ENCODE measurements at regions not wholly inside any gene's neighbourhood (a gene's known extent, or its start where the extent isn't known, plus 50 kb on each side); places are given as distances from the start of the nearest gene placed in this dataset.
A peak's percentile ranks its signal among the peaks of the same experiment; 100 is the strongest.

DNA sequence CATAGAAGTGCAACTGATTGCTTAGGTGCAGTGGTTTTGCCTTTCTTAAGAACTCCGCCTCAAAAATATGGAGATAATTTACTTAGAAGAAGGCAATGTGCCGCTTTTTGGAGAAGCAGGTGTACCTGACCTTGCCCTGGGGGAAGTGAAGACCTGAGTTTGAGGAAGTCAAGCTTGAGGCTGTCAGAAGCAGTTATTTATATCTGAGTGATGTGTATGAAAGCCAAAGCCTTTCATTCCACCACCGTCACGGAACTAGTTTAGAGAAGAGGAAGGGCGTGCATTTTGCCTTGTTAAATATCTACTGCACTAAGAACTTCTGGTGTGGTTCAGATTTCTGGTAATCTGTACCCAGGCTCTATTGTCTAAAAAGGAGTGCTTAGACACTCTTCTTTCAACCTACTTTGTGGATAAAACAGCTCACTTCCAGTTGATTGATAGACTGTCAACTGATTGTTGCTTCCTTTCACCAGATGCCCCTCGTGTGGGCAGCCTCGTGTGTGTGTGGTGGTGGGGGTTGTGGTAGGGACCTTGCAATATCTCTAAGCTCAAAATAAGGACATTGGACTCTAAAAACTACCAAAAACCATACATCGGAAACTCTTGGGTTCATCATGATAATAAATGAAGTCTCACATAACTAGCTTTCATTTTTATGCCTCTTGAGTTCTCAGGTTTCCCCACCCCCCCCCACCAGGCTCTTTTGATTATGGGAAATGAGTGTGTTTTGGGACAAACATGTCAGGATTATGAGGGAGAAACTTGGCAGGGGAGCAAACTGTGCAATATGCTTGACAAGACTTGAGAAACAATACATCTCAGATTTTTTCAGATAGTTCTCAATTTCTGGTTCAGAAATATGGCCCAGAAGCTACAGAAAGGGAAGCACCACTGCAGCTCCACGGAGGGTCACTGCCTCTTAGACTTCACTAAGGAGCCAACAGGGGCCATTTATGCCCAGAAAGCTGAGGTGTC, 78.6 kb downstream of the ARF6 start:
- DNase-seq: no peak

- peak; percentile 51 for DNase-seq
Measured at GRCh38 chr14:49972131-49972671, 79.3 kb downstream of the ARF6 start.

DNA sequence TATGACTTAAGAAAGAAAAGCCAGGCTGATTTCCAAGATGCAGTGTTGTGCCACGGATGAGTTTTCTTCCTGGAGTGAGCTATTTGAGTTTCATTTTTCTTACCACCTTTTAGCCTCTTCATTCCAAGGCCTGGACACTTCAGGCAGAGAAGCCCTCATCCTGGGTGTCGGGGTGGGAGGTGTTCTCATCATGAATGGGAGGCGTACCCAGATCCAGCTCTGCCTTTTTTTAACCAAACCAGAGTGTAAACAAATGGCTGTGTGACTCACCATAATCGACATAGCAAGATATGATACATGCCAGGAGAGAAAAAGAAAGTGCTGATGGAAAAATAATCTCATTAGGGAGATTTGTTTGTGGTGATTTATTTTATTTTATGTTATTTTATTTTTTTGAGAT, 79.9 kb downstream of the ARF6 start:
- peak; percentile 85 for DNase-seq

DNA sequence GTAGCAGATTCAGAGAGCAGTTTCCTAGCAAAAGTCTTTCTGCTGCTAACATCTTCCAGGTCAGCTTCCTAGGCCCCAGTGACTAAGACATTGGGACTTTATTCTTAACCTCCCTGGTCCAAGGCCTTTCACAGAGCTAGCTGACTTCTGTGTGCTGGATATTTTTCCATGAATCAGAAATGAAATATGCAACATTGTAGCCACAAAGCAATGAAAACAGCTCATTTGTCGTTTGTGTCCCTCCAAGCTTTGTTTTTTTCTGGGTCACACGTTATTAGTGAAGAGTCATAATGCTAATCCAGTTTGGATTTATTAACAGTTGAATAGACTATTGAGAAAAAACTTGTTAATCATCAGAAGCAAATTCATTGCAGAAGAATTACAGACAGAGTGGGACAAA, 82.4 kb downstream of the ARF6 start:
- DNase-seq: peak; percentile 95

DNA sequence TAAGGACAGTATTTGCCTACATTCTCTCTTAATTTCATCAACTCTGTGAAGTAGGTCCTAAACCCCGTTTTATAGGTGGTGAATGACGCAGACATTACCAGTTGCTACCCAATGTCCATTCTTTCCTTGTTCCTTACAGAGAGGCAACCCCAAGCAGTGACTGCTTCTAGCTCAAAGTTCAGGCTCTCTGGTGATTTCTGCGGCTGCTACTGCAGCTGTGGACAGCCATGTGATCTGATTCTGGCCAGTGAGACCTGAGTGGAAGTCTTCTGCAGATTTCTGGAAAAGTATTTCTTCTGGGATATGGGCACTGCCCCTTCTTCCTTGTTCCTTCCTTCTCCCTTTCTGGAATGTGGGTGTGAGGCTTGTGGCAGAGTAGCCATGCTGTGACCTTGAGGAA, 82.9 kb downstream of the ARF6 start:
- no peak for DNase-seq

DNA sequence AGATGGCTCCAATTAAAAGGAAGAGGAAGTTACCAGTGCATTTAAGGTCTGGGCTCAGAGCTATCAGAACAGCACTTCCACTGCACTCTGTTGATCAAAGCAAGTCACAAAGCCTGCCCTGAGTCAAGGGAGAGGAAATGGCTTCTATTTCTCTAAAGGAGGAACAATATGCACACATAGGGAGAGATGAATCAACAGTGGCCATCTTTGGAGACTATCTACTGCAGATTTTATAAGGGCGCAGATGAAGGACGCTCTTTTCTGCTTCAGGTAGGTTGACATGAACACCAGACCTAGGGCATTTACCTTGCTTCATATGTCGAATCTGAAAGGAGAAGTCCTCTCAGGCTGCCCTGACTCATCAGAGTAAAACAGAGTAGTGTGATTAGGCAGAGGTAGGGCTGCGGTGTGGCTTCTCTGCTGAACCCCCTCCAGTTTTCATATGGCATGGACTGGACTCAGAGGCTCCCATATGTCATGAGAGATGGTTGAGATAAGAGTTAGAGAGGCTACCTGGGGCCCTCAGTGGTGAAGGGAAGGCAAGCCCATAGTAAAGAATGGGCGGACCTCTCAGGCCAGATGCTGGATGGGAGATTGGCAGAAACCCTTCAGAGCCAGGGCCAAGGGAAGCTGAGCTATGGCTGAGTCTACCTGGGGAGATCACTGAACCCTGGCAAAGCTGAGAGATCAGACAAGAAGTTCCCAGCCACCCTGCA, 84.4 kb downstream of the ARF6 start:
- no peak for DNase-seq

GRCh38 chr14:49980027-49980426, 87.1 kb downstream of the ARF6 start:
- DNase-seq: no peak

- no peak for DNase-seq
Measured at GRCh38 chr14:49982082-49982481, 89.2 kb downstream of the ARF6 start.

- DNase-seq: peak; percentile 99
Measured at GRCh38 chr14:49982501-49982951, 89.6 kb downstream of the ARF6 start.

- peak; percentile 81 for DNase-seq
Measured at GRCh38 chr14:49984424-49984823, 91.5 kb downstream of the ARF6 start.

- peak; percentile 54 for DNase-seq
Measured at GRCh38 chr14:49986343-49987014, 93.6 kb downstream of the ARF6 start.

GRCh38 chr14:49988080-49988990, 95.5 kb downstream of the ARF6 start:
- no peak for DNase-seq

- no peak for DNase-seq
Measured at GRCh38 chr14:49989966-49990365, 97.1 kb downstream of the ARF6 start.

DNA sequence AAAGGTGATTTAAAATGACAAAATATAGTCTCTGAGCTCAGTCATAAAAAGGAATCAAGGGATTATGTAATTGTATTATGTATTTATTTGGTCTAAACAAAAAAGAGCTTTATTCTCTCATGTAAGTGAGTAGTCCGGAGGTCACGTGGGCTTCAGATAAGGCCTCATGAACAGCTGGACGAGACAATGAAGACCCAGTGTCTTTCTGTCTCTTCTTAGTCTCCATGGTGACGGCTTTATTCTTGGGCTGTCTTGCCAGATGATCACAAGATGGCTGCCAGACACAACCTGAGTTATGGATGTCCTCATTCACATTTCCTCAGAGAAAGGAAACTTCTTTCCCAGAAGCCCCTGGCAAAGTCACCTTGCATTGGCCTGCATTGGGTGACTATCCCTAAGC, 98.6 kb downstream of the ARF6 start:
- DNase-seq: no peak

GRCh38 chr14:49992036-49992435, 99.2 kb downstream of the ARF6 start:
- DNase-seq: no peak

GRCh38 chr14:49992448-49992847, 99.6 kb downstream of the ARF6 start:
- no peak for DNase-seq

DNA sequence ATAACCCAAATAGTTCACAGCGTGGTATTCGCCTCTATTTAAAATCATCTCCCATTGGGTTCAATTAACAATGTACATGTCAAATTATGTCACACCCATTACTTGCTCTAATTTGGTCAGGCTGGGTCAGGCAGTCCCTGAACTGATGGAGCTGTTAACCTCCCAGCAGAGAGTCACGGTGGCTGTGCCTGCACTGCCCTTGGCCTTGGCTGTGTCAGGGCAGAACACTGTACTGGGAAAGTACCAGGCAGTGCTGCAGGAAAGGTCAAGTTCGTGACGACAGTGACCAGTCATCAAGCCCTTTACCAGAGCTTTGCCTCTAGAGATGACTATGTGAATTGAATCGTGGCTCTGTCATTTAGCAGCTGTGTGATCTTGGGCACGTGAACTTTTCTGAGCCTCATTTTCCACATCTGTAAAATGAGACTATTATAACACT, 100.0 kb downstream of the ARF6 start:
- peak; percentile 55 for DNase-seq

- no peak for DNase-seq
Measured at GRCh38 chr14:49993565-49993964, 100.7 kb downstream of the ARF6 start.

GRCh38 chr14:49994951-49995561, 102.2 kb downstream of the ARF6 start:
- DNase-seq: no peak

GRCh38 chr14:49997991-49998390, 105.1 kb downstream of the ARF6 start:
- no peak for DNase-seq

- DNase-seq: peak; percentile 89
Measured at GRCh38 chr14:49999146-49999761, 106.4 kb downstream of the ARF6 start.
